ENCODE measurements at regions not wholly inside any gene's neighbourhood (a gene's known extent, or its start where the extent isn't known, plus 50 kb on each side); places are given as distances from the start of the nearest gene placed in this dataset.

DNA sequence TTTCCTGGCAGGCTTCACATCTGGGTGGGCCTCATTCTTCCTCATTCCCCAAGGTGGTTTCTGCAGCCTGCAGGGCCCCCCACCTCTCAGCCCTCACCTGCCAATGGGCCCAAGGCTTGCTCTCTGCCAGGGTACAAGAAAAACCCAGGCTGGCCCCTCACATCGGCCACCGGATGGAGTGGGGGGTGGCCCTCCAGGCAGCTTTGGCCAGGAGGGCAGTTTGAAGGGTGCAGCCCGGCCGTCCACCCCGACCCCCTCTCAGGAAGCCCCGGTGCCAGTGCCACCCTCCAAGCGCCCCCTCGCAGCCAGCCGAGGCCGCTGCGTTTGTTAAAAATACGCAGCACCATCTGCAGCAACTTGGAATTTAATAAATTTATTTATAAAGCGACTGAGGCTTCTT lies 196.7 kb downstream of the CTTN start:
- TF ChIP-seq, protein P1, sequence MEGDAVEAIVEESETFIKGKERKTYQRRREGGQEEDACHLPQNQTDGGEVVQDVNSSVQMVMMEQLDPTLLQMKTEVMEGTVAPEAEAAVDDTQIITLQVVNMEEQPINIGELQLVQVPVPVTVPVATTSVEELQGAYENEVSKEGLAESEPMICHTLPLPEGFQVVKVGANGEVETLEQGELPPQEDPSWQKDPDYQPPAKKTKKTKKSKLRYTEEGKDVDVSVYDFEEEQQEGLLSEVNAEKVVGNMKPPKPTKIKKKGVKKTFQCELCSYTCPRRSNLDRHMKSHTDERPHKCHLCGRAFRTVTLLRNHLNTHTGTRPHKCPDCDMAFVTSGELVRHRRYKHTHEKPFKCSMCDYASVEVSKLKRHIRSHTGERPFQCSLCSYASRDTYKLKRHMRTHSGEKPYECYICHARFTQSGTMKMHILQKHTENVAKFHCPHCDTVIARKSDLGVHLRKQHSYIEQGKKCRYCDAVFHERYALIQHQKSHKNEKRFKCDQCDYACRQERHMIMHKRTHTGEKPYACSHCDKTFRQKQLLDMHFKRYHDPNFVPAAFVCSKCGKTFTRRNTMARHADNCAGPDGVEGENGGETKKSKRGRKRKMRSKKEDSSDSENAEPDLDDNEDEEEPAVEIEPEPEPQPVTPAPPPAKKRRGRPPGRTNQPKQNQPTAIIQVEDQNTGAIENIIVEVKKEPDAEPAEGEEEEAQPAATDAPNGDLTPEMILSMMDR (IDR thresholded peaks at IDR 0.05; ENCODE audit: low read depth, low read length), result no peak
- TF ChIP-seq POLR2A (IDR thresholded peaks at IDR 0.05; ENCODE audit: extremely low read depth, insufficient read length), result no peak
- TF ChIP-seq, protein P2, sequence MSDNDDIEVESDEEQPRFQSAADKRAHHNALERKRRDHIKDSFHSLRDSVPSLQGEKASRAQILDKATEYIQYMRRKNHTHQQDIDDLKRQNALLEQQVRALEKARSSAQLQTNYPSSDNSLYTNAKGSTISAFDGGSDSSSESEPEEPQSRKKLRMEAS (IDR thresholded peaks at IDR 0.05; ENCODE audit: low read depth, low read length), result no peak

Measured in NB4 (cell line).